Stimulated activated CD4-positive, alpha-beta T cell treated with anti-CD3 and anti-CD28 coated beads, Interleukin-1b, Interleukin-23, amount 100 ng/mL, for 48 hours (primary cell): ENCODE measurements at regions not wholly inside any gene's neighbourhood (a gene's known extent, or its start where the extent isn't known, plus 50 kb on each side); places are given as distances from the start of the nearest gene placed in this dataset.

ENCODE experiments used
- DNase-seq: peaks from one replicate; pipeline ENCODE4 v3.0.0-alpha.2; 2020

DNA sequence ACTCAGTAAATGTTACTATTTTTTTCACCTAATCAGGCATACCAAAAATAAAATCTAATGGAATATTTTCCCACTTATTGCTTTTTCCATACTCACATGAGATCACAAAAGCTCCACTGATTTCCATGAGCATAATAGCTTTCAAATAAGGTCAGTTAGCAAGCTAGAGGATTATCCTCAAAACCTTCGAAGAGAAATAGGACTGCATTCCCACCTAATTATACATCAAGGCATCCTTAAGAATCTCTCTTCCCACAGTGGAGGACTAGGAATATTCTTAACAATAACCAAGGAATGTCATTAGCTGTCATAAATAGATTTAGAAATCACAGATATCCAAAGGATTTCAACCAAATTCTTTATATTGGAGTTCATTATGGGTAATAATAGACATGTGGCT lies 127.9 kb upstream of the STT3B start:
- DNase-seq = no peak

DNA sequence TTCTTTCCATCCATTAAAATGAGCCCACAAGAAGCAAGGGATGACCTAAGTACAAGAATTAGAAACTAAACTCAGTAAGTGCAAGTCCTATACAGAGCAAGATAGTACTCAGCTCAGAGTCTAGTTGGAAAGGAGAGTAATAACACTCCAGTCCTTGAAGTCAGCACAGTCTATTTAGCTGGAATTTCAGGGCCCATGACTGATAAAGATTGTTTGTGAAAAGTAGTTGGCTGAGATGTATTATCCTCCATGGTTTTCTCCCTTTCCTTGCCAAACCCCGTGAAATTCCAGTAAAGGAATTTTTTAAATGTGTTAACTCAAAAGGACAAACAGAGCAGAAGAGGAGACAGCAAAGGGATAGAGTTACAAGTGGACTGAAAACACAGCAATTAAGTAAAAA lies 127.2 kb upstream of the STT3B start:
- no peak for DNase-seq

DNA sequence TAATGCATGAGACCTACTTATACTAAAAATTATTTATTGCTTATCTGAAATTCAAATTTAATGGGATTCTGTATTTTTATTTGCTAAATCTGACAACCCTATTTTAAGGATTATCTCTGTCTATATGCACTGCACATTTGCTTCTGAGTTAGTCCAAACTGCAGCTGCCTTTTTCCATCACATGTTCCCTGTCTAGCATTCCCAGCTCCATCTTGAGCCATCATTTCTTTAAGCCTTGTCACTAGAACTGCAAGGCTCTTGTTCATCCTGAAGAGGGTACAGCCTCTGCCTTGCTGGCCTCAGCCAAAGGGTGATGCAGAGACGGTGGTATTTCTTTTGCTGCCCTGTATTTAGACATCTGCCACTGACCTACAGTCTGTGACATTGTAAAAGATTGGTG lies 125.8 kb upstream of the STT3B start:
- no peak for DNase-seq

DNA sequence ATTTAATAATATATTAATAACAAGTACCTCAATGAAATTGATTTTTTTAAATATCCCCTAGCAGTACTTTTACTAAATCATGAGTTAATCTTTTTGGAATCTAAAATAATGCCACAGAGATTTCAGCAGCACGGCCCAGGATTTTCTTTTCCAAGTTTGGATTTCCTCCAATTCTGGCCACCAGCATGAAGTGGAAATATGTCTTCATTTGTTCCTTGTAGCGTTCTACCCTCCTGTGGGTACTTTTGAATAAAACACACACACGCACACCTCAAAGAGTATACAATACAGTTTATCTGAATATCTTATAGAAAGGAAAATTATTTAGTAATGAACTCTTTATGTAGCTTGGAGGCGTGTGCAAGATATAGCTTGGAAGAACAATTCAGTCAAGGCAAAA lies 125.1 kb upstream of the STT3B start:
- DNase-seq = no peak

DNA sequence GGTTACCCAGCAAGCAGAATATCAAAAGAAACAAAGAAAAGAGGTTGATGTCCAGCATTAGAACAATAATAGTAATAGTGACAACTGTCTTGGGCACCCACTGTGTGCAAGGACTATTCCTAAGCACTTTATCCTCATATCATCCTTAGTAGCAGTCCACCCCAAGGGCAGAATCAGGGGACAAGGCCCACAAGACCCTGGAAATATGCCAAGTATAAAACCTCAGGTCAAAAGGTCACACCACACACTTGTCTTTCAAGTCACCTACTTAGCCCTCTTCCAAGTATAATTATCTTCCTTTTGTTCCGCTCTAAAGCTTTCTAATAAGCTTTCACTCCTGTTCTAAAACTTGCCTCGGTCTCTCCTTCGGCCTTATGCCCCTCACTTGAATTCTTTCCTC lies 124.0 kb upstream of the STT3B start:
- no peak for DNase-seq

DNA sequence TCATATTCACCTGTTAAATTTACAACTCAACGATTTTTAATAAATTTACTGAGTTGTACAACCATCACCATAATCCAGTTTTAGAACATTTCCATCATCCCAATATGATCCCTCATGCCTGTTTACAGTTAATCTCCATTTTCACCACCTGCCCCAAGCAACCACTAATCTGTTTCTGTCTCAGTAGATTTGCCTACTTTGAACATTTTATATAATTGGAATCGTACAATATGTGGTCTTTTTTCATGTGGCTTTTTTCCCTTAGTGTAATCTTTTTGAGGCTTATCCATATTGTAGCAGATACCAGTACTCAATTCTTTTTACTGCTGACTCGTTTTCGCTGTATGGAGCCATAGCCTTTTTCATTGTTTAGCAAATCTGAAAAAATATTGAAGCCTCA lies 123.3 kb upstream of the STT3B start:
- DNase-seq = no peak

DNA sequence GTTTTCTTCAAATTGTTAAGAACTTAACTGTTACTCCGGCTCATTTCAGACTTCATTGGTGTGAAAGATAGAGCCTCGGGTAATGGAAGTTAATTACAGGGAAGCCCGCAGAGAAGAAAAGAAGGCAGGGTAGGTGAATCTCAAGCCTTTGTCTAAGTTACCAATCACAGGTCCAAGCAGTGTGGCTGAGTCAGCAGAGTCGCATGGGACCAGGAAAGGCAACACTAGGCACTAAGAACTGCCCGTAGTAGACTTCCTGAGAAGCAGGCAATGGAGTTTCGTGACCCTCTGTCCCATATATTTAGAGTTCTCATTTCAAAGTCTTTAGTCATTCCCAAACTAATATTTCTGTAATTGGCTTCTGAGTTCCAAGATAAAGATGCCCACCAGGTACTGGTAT lies 122.9 kb upstream of the STT3B start:
- DNase-seq = no peak

DNA sequence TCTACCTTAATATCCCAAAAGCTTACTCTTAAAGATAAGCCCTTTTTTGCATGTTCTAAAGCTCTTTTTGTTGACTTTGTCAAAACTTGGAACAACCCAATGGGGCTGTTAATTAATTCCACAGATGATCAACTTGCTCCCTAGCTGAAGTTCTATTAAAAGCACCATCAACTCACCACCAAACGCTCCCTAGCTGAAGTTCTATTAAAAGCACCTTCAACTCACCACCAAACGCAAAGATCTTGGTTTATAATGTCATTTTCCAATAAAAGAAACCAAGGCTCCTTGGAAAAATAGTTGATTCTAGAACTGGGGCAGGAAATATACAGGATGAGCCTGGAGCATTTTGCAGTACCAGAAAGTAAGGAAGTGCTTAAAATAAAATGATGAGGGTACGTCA lies 122.3 kb upstream of the STT3B start:
- no peak for DNase-seq

DNA sequence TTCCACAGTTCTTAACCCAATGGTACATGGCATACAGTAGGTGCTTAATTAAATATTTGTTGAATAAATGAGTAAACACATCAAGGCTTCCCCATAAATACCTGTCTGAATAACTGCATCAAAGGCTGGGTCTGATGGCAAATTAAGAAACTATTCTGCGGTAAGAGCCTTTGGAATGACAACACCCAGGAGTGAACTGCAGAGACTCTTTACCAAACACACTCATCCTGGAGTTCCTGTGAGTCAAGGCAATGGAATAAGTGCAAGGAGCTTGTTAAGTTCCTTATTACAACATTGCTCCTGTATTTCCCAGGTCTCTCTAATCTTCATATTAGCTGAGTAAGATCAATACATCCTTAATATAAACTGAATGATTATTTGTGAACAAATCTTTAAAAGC lies 119.9 kb upstream of the STT3B start:
- DNase-seq = no peak

DNA sequence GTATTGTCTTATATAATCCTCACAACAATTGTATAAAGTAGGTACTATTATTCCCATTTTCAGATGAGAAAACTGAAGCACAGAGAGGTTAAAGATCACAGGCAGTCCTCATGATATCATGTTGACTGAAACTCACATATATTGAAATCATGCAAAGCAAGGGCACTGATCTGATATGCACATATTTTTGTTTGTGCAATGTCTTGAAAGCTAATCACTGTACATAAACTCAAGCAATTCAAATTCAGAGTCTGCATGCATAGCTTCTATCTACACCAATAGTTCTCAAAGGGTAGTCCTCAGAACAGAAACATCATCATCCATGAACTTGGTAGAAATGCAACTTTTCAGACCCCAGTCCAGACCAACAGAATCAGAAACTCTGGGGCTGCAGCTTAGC lies 119.2 kb upstream of the STT3B start:
- no peak for DNase-seq

DNA sequence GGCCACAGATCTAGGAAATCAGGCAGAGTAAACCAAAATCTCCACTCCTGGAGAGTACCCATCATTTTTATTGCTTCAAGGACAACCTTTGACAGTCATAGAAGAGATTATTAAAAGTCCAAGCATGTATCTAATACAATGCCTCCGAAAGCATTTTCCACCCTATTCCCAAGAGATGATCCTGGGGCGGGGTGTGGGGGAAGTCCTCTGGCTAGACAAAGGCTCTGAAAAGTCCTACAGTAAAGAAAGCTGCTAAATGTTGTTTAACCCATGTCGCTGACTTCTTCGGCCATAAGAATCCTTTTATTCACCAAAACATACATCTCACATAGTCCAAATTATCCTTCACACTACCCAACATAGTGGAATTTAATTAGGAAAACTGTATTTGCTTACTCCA lies 115.7 kb upstream of the STT3B start:
- no peak for DNase-seq

DNA sequence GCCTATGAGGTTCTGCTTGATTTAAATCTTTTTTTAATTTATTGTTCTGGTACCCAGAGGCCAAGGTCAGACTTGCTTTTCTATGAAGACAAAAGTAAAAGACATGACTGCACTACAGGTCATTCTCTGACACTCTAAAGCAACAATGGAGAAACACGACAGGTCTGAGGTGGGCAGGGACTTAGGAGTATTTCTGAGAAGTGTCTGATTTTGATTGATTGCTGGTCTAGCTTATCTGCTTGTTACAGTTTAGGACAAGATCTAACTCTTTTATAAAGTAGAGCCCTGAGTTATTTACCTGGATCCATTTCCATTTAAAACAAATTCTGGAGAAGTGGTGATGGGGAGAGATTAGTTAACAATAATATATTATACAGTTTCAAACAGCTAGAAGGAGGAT lies 115.2 kb upstream of the STT3B start:
- no peak for DNase-seq

DNA sequence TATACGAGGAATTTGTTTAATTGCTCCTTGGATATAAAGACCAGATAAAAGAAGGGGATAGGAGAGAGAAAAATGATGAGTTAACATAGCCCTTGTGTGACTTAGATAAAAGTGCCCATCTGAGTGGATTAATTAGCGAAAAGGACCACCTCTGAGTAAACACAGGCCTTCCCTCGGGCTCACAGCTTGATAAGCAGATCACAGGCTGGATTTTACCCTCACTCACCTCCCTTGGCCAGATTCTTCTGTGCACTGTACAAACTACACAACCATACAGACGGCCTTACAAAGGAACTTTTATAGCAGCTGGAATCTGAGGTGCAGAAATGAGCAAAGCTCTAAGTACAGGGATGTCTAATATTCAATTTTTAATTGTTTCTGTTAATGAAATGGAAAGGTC lies 112.4 kb upstream of the STT3B start:
- DNase-seq = no peak

DNA sequence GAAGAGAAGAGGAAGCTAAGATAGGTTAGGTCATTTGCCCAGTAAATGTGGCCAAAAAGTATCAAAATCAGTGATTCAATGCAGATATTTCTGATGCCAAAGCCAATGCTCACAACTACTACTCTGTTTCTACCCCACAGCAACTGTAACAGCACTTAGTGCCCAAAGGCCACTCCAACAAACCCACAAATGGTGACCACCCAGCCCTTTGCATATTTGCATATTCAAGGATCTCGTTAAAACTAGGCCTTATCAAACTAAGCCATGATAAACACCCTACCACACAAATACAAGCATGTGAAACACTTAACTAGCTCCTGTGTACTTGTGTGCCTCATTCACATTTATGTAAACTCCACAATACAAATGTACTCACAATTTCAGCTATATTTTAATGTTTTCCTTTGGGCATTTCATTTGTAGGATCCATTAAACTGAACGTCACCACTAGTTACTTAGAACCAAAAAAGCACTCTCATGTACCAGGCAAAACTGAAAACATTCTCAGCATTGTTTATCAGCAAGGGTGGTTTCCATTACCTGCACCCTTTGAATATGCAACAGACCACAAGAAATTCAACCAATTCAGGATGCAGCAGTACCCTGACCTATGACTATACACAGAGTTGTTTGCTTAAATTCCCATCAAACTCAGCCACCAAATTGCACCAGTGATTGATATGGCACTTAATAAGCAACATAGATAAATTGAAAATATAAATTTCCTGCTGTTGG lies 111.2 kb upstream of the STT3B start:
- DNase-seq = no peak

DNA sequence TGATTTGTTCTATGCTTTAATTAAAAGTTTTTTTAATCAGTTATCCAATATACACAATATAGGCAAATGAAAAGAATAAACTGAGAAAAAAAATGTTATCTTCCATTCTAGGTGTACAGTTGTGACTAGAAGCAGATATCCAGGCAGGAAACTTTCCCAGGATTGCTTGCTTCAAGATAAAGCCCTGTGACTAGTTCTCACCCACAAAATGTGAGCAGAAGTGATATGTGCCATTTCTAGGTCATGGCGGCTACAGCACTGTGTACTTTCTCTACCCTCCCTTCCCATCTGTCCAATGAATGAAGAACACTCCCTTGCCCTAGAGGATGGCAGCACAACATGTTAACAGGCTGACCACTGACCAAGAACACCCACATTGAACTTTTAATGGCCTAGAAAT lies 110.5 kb upstream of the STT3B start:
- no peak for DNase-seq

DNA sequence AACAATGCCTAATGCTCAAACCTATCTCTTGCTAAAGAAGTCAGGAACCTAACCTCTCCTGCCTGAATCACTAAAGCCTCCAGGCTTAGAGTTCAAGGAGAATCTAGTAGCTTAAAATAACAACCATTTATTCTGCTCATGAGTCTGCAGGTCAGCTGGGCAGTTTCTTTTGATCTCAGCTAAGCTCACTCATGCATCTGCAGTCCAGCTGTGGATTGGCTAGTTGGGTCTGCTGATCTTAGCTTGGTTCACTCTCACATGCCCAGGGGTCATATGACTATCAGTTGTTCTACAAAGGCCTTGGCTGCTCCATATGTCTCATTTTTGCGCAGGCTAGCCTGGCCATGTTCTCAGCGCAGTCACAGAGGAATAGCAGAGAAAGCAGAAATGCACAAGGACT lies 109.2 kb upstream of the STT3B start:
- DNase-seq = no peak

DNA sequence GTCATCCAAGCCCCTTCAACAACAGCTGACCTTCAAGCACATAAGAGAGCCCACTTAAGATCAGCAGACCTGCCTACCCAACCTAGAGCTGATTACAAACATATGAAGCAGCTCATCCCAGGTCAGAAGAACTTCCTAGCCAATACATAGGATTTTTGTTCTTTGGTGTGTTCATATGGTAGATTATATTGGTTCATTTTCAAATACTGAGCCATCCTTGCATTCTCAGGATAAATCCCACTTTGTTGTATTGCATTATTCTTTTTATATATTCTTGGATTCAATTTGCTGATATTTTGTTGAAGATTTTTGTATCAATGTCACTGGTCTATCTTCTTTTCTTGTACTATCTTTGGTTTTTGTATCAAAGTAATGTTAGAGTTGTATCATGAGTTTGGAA lies 107.3 kb upstream of the STT3B start:
- no peak for DNase-seq

DNA sequence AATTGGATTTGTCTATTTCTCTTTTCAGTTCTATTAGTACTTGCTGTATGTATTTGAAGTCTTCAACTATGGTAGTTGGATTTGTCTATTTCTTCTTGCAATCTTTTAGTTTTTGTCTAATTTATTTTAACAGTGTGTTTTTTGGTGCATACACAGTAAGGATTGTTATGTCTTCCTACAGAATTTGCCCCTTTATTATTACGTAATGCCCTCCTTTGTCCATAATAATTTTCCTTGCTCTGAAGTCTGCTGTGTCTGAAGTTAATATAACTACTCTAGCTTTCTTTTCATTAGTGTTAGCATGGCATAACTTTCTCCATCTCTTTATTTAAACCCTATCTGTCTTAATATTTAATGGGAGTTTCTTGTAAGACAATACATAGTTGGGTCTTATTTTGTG lies 105.1 kb upstream of the STT3B start:
- no peak for DNase-seq

DNA sequence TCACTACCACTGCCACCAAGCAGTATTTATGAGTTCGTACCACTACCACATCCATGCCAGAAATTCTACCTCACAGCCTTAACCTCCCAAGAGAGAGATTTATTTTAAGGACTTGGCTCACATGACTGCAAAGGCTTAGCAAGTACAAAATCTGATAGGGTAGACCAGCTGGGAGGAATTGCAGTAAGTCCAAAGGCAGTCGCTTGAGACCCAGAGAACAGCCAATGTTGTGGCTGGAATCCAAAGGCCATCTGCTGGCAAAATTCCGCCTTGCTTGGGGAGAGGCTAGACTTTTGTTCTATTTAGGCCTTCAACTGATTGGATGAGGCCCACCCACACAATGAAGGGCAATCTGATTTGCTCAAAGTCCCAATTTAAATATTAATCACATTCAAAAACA lies 101.4 kb upstream of the STT3B start:
- no peak for DNase-seq

DNA sequence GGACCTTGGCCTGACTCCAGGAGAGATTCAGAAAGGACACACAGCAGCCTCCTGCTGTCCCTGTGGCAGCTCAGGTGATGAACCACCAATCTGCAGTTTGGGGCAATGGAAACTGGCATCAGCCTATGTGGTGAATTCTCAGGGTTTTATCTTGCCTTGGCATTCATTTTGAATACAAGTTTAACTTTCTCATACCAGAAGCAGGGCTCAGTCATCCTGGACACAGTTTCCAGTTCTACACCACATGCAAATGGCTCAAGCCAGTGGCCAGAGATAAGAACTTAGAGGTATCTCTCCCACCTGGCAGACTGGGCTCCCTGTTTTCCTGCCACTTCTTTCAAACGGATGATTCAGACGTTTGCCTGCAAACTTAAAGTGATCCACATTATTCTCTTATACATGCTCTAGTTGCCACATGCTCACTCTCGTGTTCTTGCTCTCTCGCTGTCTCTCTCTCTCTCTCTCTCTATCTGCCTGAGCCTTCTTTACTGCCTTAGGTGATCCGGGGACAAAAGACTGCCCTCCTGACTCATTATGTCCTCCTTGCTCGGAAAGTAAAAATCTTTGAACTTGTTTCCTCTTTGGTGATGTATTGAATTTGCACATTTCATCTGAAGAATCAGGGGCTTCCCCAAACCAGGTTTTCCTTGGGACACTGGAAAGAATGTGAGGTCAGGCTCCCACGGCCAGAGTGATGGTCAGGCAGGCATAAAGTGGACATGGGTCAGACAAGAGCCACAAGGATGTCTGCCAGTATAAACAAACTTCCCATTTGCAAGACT lies 99.6 kb upstream of the STT3B start:
- no peak for DNase-seq

DNA sequence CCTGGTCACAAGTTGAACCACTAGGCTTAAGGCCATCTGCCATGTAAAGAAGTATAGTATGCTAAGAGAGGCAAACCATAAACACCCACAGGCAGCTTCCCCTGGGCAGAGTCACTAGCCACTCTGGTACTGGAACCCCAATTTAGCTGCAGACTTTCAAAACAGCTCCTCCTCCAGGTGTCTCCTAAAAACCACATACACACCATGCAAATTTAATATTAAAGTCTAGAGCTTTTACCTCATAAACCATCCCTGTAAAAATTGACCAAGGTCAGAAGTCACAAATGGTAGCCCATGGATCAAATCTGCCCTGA lies 99.1 kb upstream of the STT3B start:
- no peak for DNase-seq

DNA sequence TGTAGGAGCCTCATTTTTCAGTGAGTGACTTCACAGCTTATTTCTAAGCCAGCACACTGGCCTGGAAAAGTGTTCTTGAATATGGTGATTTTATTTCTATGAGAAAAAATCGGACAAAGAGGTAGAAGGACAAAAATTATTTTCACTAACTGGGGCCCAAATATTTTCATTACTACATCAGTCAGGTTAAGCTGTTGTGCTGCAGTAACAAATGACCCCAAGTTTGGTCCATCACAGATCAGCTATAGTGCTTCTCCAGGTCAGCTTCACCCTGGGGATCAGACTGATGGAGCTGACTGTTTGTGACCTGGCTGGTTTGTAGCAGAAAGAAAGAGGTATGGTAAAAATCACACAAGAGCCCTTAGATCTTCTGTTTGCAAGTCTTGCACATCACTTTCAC lies 97.9 kb upstream of the STT3B start:
- no peak for DNase-seq

DNA sequence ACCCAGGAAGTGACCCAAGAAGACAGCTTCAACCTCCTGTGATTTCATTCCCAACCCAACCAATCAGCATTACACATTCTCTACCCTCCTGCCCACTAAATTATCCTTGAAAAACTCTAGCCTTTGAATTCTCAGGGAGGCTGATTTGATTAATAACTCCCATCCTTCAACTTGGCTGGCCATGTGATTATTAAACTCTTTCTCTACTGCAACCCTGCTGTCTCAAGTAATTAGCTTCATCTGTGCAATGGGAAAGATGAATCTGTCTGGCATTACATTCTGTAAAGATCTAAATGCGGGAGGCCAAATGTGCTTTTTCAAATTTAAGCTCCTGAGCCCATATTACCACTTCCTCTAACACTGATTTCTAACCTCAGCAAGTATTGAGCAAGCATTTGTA lies 95.9 kb upstream of the STT3B start:
- no peak for DNase-seq

DNA sequence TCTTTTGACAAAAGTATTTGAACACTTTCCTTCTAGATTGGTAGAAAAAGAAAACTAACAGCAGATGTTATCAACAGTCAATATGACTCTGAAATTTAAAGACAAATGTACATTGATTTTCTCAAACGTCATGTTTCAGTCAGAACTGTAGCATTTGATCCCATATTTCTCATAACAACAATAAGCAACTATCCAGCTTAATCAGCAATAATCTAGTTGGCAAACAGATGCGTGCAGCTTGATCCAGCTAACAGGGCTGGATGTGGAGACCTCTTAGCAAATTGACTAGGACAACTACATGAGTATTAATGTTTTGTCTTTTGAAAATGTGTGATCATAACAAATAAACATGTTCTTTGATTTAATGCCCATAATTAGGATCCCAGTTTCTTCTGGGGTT lies 94.0 kb upstream of the STT3B start:
- DNase-seq = no peak
